Neural progenitor cell (in vitro differentiated cells): ENCODE measurements at regions not wholly inside any gene's neighbourhood (a gene's known extent, or its start where the extent isn't known, plus 50 kb on each side); places are given as distances from the start of the nearest gene placed in this dataset.

ENCODE experiments used
- DNase-seq: peaks from one replicate; pipeline ENCODE4 v3.0.0-alpha.2; 2016; ENCODE audit warnings: low spot score
- H2AFZ ChIP-seq: fragments of 200-600 bp; sonication (generic); replicated peaks from 2 replicates; pipeline ENCODE4 v1.6.1; 2016; ENCODE audit warnings: antibody characterized with exemption
- H3F3A ChIP-seq: fragments of 200-600 bp; sonication (generic); 2 replicates; pipeline ENCODE4 v1.6.1; 2016; ENCODE audit warnings: antibody characterized with exemption, low read depth
- H3K27ac ChIP-seq: fragments of 200-600 bp; sonication (generic); 2 replicates; pipeline ENCODE4 v1.5.1; 2016; ENCODE audit warnings: mild to moderate bottlenecking
- H3K27me3 ChIP-seq: fragments of 200-600 bp; sonication (generic); 2 replicates; pipeline ENCODE4 v1.6.1; 2016; ENCODE audit warnings: mild to moderate bottlenecking, moderate library complexity
- H3K36me3 ChIP-seq: fragments of 200-600 bp; sonication (generic); 2 replicates; pipeline ENCODE4 v1.5.1; 2016
- H3K4me1 ChIP-seq: fragments of 200-600 bp; sonication (generic); 2 replicates; pipeline ENCODE4 v1.6.1; 2016; ENCODE audit warnings: mixed run types
- H3K4me2 ChIP-seq: fragments of 200-600 bp; sonication (generic); 2 replicates; pipeline ENCODE4 v1.6.1; 2016
- H3K4me3 ChIP-seq: fragments of 200-600 bp; sonication (generic); 2 replicates; pipeline ENCODE4 v1.5.1; 2016
- H3K79me2 ChIP-seq: fragments of 200-600 bp; sonication (generic); 2 replicates; pipeline ENCODE4 v1.6.1; 2016; ENCODE audit warnings: low read depth
- H3K9ac ChIP-seq: fragments of 200-600 bp; sonication (generic); 2 replicates; pipeline ENCODE4 v1.6.1; 2016
- H3K9me3 ChIP-seq: fragments of 200-600 bp; sonication (generic); 2 replicates; pipeline ENCODE4 v1.5.1; 2016; ENCODE audit warnings: low read depth
- H4K20me1 ChIP-seq: fragments of 200-600 bp; sonication (generic); 2 replicates; pipeline ENCODE4 v1.6.1; 2016; ENCODE audit warnings: low read depth
- H3K27ac Mint-ChIP-seq: 3 replicates; pipeline ENCODE4 v1.8.0; 2021; ENCODE audit warnings: mixed read lengths
- H3K27me3 Mint-ChIP-seq: 2 replicates; pipeline ENCODE4 v1.8.0; 2022; ENCODE audit warnings: low read depth, mild to moderate bottlenecking, inconsistent platforms, moderate library complexity, mixed read lengths; ENCODE audit not compliant: insufficient read depth
- H3K36me3 Mint-ChIP-seq: 3 replicates; pipeline ENCODE4 v1.8.0; 2021; ENCODE audit warnings: mixed read lengths
- H3K4me1 Mint-ChIP-seq: 3 replicates; pipeline ENCODE4 v1.8.0; 2021; ENCODE audit warnings: mixed read lengths
- H3K4me3 Mint-ChIP-seq: 3 replicates; pipeline ENCODE4 v1.8.0; 2021; ENCODE audit warnings: mild to moderate bottlenecking, moderate library complexity, mixed read lengths
- H3K9me3 Mint-ChIP-seq: 3 replicates; pipeline ENCODE4 v1.8.0; 2020; ENCODE audit warnings: mixed read lengths
- CTCF ChIP-seq: fragments of 200-600 bp; sonication (generic); IDR thresholded peaks from 2 replicates; pipeline ENCODE4 v1.5.1; 2017; ENCODE audit warnings: antibody characterized with exemption, mild to moderate bottlenecking
- EZH2 ChIP-seq: fragments of 200-600 bp; sonication (generic); IDR thresholded peaks from 2 replicates; pipeline ENCODE4 v1.6.1; 2017; ENCODE audit warnings: antibody characterized with exemption, mild to moderate bottlenecking, moderate library complexity
- EZH2phosphoT487 ChIP-seq: fragments of 200-600 bp; sonication (generic); IDR thresholded peaks from 2 replicates; pipeline ENCODE4 v1.6.1; 2017; ENCODE audit warnings: antibody characterized with exemption

- H3K4me2 ChIP-seq = no peak overlapping the region
- H3K9ac ChIP-seq = no peak overlapping the region
- no peaks in the 10 kb centered on the region for H3K27me3 ChIP-seq
- no peak overlapping the region for H3K4me3 ChIP-seq
- H3K4me1 Mint-ChIP-seq = no peaks in the 10 kb centered on the region
- H3K9me3 Mint-ChIP-seq = peaks cover 7% of the 10 kb centered on the region
- H4K20me1 ChIP-seq = no peaks in the 10 kb centered on the region
- TF ChIP-seq CTCF (no peak), EZH2 (no peak), EZH2phosphoT487 (no peak)
- H3K4me1 ChIP-seq = no peaks in the 10 kb centered on the region
- no peak overlapping the region for H3K27ac ChIP-seq
- H3K4me3 Mint-ChIP-seq = no peak overlapping the region
- no peaks in the 10 kb centered on the region for H3F3A ChIP-seq
- DNase-seq = no peak
- no peaks in the 10 kb centered on the region for H3K36me3 Mint-ChIP-seq
- no peaks in the 10 kb centered on the region for H3K79me2 ChIP-seq
- H3K36me3 ChIP-seq = no peaks in the 10 kb centered on the region
- no peak overlapping the region for H2AFZ ChIP-seq
- H3K27ac Mint-ChIP-seq = no peak overlapping the region
- H3K27me3 Mint-ChIP-seq = no peaks in the 10 kb centered on the region
- no peaks in the 10 kb centered on the region for H3K9me3 ChIP-seq
Observed at GRCh38 chr12:107264667-107265066, 171.3 kb upstream of the CRY1 start.

GRCh38 chr12:107267604-107268003 lies 174.3 kb upstream of the CRY1 start:
- Mint-ChIP-seq H3K27me3 (no peaks in the 10 kb centered on the region), H3K27ac (no peak overlapping the region), H3K4me1 (no peaks in the 10 kb centered on the region), H3K9me3 (peaks cover 5% of the 10 kb centered on the region), H3K36me3 (no peaks in the 10 kb centered on the region), H3K4me3 (no peak overlapping the region)
- Histone ChIP-seq H2AFZ (no peak overlapping the region), H3K9ac (no peak overlapping the region), H3K4me3 (no peak overlapping the region), H3K4me2 (no peak overlapping the region), H3F3A (no peaks in the 10 kb centered on the region), H3K4me1 (no peaks in the 10 kb centered on the region), H3K9me3 (no peaks in the 10 kb centered on the region), H3K27me3 (no peaks in the 10 kb centered on the region), H3K79me2 (no peaks in the 10 kb centered on the region), H3K36me3 (no peaks in the 10 kb centered on the region), H4K20me1 (no peaks in the 10 kb centered on the region), H3K27ac (no peak overlapping the region)
- DNase-seq = no peak
- TF ChIP-seq EZH2 (no peak), CTCF (no peak), EZH2phosphoT487 (no peak)

GRCh38 chr12:107271523-107271922 lies 178.2 kb upstream of the CRY1 start:
- H3K4me1 Mint-ChIP-seq = no peaks in the 10 kb centered on the region
- H3F3A ChIP-seq = no peaks in the 10 kb centered on the region
- no peak overlapping the region for H3K27ac Mint-ChIP-seq
- no peaks in the 10 kb centered on the region for H4K20me1 ChIP-seq
- no peaks in the 10 kb centered on the region for H3K4me1 ChIP-seq
- no peak for DNase-seq
- no peaks in the 10 kb centered on the region for H3K27me3 ChIP-seq
- no peaks in the 10 kb centered on the region for H3K9me3 ChIP-seq
- H3K4me3 Mint-ChIP-seq = no peak overlapping the region
- H2AFZ ChIP-seq = no peak overlapping the region
- H3K27ac ChIP-seq = no peak overlapping the region
- no peak overlapping the region for H3K4me2 ChIP-seq
- no peaks in the 10 kb centered on the region for H3K36me3 Mint-ChIP-seq
- TF ChIP-seq CTCF (no peak), EZH2 (no peak), EZH2phosphoT487 (no peak)
- no peak overlapping the region for H3K9ac ChIP-seq
- no peaks in the 10 kb centered on the region for H3K79me2 ChIP-seq
- H3K9me3 Mint-ChIP-seq = no peaks in the 10 kb centered on the region
- no peaks in the 10 kb centered on the region for H3K27me3 Mint-ChIP-seq
- no peaks in the 10 kb centered on the region for H3K36me3 ChIP-seq
- H3K4me3 ChIP-seq = no peak overlapping the region

- Histone ChIP-seq H4K20me1 (no peaks in the 10 kb centered on the region), H3K4me3 (no peak overlapping the region), H3K27ac (no peak overlapping the region), H3K9ac (no peak overlapping the region), H3K9me3 (no peaks in the 10 kb centered on the region), H3K79me2 (no peaks in the 10 kb centered on the region), H3F3A (no peaks in the 10 kb centered on the region), H2AFZ (no peak overlapping the region), H3K36me3 (no peaks in the 10 kb centered on the region), H3K27me3 (no peaks in the 10 kb centered on the region), H3K4me2 (no peak overlapping the region), H3K4me1 (no peaks in the 10 kb centered on the region)
- H3K27me3 Mint-ChIP-seq = no peaks in the 10 kb centered on the region
- no peak for TF ChIP-seq EZH2
- TF ChIP-seq CTCF = no peak
- TF ChIP-seq EZH2phosphoT487 = no peak
- no peaks in the 10 kb centered on the region for H3K36me3 Mint-ChIP-seq
- no peaks in the 10 kb centered on the region for H3K4me1 Mint-ChIP-seq
- H3K4me3 Mint-ChIP-seq = no peak overlapping the region
- H3K27ac Mint-ChIP-seq = no peak overlapping the region
- no peak for DNase-seq
- no peaks in the 10 kb centered on the region for H3K9me3 Mint-ChIP-seq
Observed at GRCh38 chr12:107275530-107275929, 182.2 kb upstream of the CRY1 start.
